ENCODE measurements at regions not wholly inside any gene's neighbourhood (a gene's known extent, or its start where the extent isn't known, plus 50 kb on each side); places are given as distances from the start of the nearest gene placed in this dataset.

- no peak overlapping the region for H3K27ac ChIP-seq (ENCODE audit: insufficient read depth, low read length)
- H3K27me3 ChIP-seq (ENCODE audit: control insufficient read depth, insufficient read depth, low read length), result no peaks in the 10 kb centered on the region
- no peak for TF ChIP-seq CTCF (conservative IDR thresholded peaks at IDR 0.05 in 1 of 2, IDR thresholded peaks at IDR 0.05 in 1 of 2; ENCODE audit: low read depth in 1 of 2, low read length in 2 of 2)
- no peak for TF ChIP-seq EZH2 (IDR thresholded peaks at IDR 0.05; ENCODE audit: low read length, missing control alignments)
- no peak overlapping the region for H2AFZ ChIP-seq (ENCODE audit: low read length)
- H3K4me3 ChIP-seq (replicated peaks in 1 of 4; ENCODE audit: control extremely low read depth in 1 of 4, insufficient read depth in 1 of 4, low read depth in 3 of 4, low read length in 4 of 4), result no peak overlapping the region
- no peak overlapping the region for H3K4me2 ChIP-seq (ENCODE audit: extremely low read depth, insufficient read depth, low read length)
- no peak overlapping the region for H3K9ac ChIP-seq (ENCODE audit: insufficient read depth, low read length)
- H3K4me1 ChIP-seq (ENCODE audit: control insufficient read depth, extremely low read depth, insufficient read depth, low read length), result peaks cover 7% of the 10 kb centered on the region
- DNase-seq (ENCODE audit: low read depth in 2 of 2), result peak in 1 of 2 donors; percentile 70
- H3K79me2 ChIP-seq (ENCODE audit: control insufficient read depth, insufficient read depth, low read length), result no peaks in the 10 kb centered on the region
- H3K9me3 ChIP-seq (ENCODE audit: control insufficient read depth, insufficient read depth, low read depth, low read length), result no peaks in the 10 kb centered on the region
- no peaks in the 10 kb centered on the region for H3K36me3 ChIP-seq (ENCODE audit: control insufficient read depth, insufficient read depth, low read length)
- no peaks in the 10 kb centered on the region for H4K20me1 ChIP-seq (ENCODE audit: control insufficient read depth, extremely low read depth, insufficient read depth, low read length)
Measured at GRCh38 chr2:226487573-226487972, 312.0 kb downstream of the IRS1 start.

GRCh38 chr2:226483745-226484619 lies 315.6 kb downstream of the IRS1 start:
- Histone ChIP-seq H3K4me2 (ENCODE audit: extremely low read depth, insufficient read depth, low read length) (peak overlapping the region; percentile 20), H2AFZ (ENCODE audit: low read length) (no peak overlapping the region), H3K9me3 (ENCODE audit: control insufficient read depth, insufficient read depth, low read depth, low read length) (no peaks in the 10 kb centered on the region), H3K4me1 (ENCODE audit: control insufficient read depth, extremely low read depth, insufficient read depth, low read length) (peaks cover 8% of the 10 kb centered on the region), H3K9ac (ENCODE audit: insufficient read depth, low read length) (no peak overlapping the region), H3K4me3 (replicated peaks in 1 of 4; ENCODE audit: control extremely low read depth in 1 of 4, insufficient read depth in 1 of 4, low read depth in 3 of 4, low read length in 4 of 4) (no peak overlapping the region), H4K20me1 (ENCODE audit: control insufficient read depth, extremely low read depth, insufficient read depth, low read length) (no peaks in the 10 kb centered on the region), H3K36me3 (ENCODE audit: control insufficient read depth, insufficient read depth, low read length) (no peaks in the 10 kb centered on the region), H3K79me2 (ENCODE audit: control insufficient read depth, insufficient read depth, low read length) (no peaks in the 10 kb centered on the region), H3K27ac (ENCODE audit: insufficient read depth, low read length) (no peak overlapping the region), H3K27me3 (ENCODE audit: control insufficient read depth, insufficient read depth, low read length) (no peaks in the 10 kb centered on the region)
- peak; percentile 28 to 79 for DNase-seq (ENCODE audit: low read depth in 2 of 2)
- no peak for TF ChIP-seq CTCF (conservative IDR thresholded peaks at IDR 0.05 in 1 of 2, IDR thresholded peaks at IDR 0.05 in 1 of 2; ENCODE audit: low read depth in 1 of 2, low read length in 2 of 2)
- TF ChIP-seq EZH2 (IDR thresholded peaks at IDR 0.05; ENCODE audit: low read length, missing control alignments), result no peak

DNA sequence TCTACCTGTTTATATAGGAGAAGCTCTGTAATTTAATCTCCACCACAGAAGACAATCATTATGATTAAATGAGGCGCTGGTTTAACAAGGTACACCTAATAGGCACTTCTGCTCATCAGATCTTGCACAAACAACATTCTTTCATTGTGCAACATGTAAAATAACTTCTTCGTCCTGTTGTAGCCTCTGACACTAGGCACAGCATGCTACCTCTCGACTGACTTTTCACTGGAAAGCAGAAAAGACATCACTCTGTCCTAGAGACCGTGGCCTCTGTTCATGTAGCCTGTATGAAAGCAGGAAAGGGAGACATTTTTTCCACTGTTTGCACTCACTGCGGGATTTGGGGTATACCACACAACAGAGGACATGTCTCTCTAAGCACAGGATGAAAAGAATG lies 316.5 kb downstream of the IRS1 start:
- DNase-seq (ENCODE audit: low read depth in 2 of 2), result peak in 1 of 2 donors; percentile 5
- Histone ChIP-seq H3K27me3 (ENCODE audit: control insufficient read depth, insufficient read depth, low read length) (no peaks in the 10 kb centered on the region), H3K27ac (ENCODE audit: insufficient read depth, low read length) (no peak overlapping the region), H3K9me3 (ENCODE audit: control insufficient read depth, insufficient read depth, low read depth, low read length) (no peaks in the 10 kb centered on the region), H3K79me2 (ENCODE audit: control insufficient read depth, insufficient read depth, low read length) (no peaks in the 10 kb centered on the region), H3K4me2 (ENCODE audit: extremely low read depth, insufficient read depth, low read length) (no peak overlapping the region), H3K4me1 (ENCODE audit: control insufficient read depth, extremely low read depth, insufficient read depth, low read length) (peaks cover 12% of the 10 kb centered on the region), H3K4me3 (replicated peaks in 1 of 4; ENCODE audit: control extremely low read depth in 1 of 4, insufficient read depth in 1 of 4, low read depth in 3 of 4, low read length in 4 of 4) (no peak overlapping the region), H4K20me1 (ENCODE audit: control insufficient read depth, extremely low read depth, insufficient read depth, low read length) (no peaks in the 10 kb centered on the region), H3K36me3 (ENCODE audit: control insufficient read depth, insufficient read depth, low read length) (no peaks in the 10 kb centered on the region), H3K9ac (ENCODE audit: insufficient read depth, low read length) (no peak overlapping the region), H2AFZ (ENCODE audit: low read length) (peak overlapping the region; percentile 4)
- no peak for TF ChIP-seq CTCF (conservative IDR thresholded peaks at IDR 0.05 in 1 of 2, IDR thresholded peaks at IDR 0.05 in 1 of 2; ENCODE audit: low read depth in 1 of 2, low read length in 2 of 2)
- TF ChIP-seq EZH2 (IDR thresholded peaks at IDR 0.05; ENCODE audit: low read length, missing control alignments), result no peak
